SK-N-SH (cell line): ENCODE measurements at regions not wholly inside any gene's neighbourhood (a gene's known extent, or its start where the extent isn't known, plus 50 kb on each side); places are given as distances from the start of the nearest gene placed in this dataset.
"Not testable (repeated sequence)": the region's sequence is repeated elsewhere in the genome, so short reads cannot be mapped to it uniquely, and the experiment has no call there.

Experiments used
- CTCF ChIA-PET: fragments of 300-600, 350-600 bp; formaldehyde crosslinking; extraction: SDS; loops from one replicate; lab custom pipeline; 2021; lab: Yijun Ruan, JAX
- POLR2A ChIA-PET: fragments of 350-600 bp; sonication (Branson Sonifier 250); formaldehyde crosslinking; extraction: SDS; loops from one replicate; lab custom pipeline; 2020; ENCODE audit warnings: antibody characterized with exemption, inconsistent platforms; lab: Yijun Ruan, JAX
- DNase-seq: peaks from one replicate; pipeline ENCODE4 v3.0.0; 2012
- H2AFZ ChIP-seq: fragments of 200-600 bp; sonication (generic); 2 replicates; pipeline ENCODE4 v1.8.1; 2016; ENCODE audit warnings: antibody characterized with exemption, mild to moderate bottlenecking, low read depth
- H3F3A ChIP-seq: fragments of 200-600 bp; sonication (generic); replicated peaks from 2 replicates; pipeline ENCODE3; 2016; ENCODE audit warnings: antibody characterized with exemption, mild to moderate bottlenecking; ENCODE audit not compliant: insufficient read depth
- H3K27ac ChIP-seq, 2 experiments: fragments of 200-500 bp in 1 of 2; fragments of 200-600 bp in 1 of 2; sonication (Bioruptor generic) in 1 of 2; sonication (generic), shearing (Covaris generic) in 1 of 2; 2 replicates each; pipeline versions ENCODE4 v1.5.1 to v1.6.1; 2014 to 2016; ENCODE audit warnings: low read depth in 2 of 2, inconsistent platforms in 1 of 2, low read length in 1 of 2, mild to moderate bottlenecking in 1 of 2, mixed read lengths in 1 of 2
- H3K27me3 ChIP-seq: fragments of 200-600 bp; sonication (generic), shearing (Covaris generic); 2 replicates; pipeline ENCODE4 v1.6.1; 2016; ENCODE audit warnings: mixed run types; ENCODE audit not compliant: insufficient read depth
- H3K36me3 ChIP-seq, 2 experiments: fragments of 200-500 bp in 1 of 2; fragments of 200-600 bp in 1 of 2; sonication (Bioruptor generic) in 1 of 2; sonication (generic) in 1 of 2; replicated peaks in 1 of 2; 2 replicates each; pipeline versions ENCODE3 to v1.5.1; 2014 to 2016; ENCODE audit warnings: low read length in 1 of 2, mild to moderate bottlenecking in 1 of 2; ENCODE audit not compliant: insufficient read depth in 2 of 2, control insufficient read depth in 1 of 2
- H3K4me1 ChIP-seq, 2 experiments: fragments of 200-500 bp in 1 of 2; fragments of 200-600 bp in 1 of 2; sonication (Bioruptor generic) in 1 of 2; sonication (generic), shearing (Covaris generic) in 1 of 2; 2 replicates each; pipeline versions ENCODE4 v1.5.1 to v1.6.1; 2014 to 2016; ENCODE audit warnings: low read depth in 1 of 2, low read length in 1 of 2, mixed run types in 1 of 2; ENCODE audit not compliant: insufficient read depth in 2 of 2, control insufficient read depth in 1 of 2
- H3K4me2 ChIP-seq: fragments of 200-600 bp; sonication (generic), shearing (Covaris generic); 2 replicates; pipeline ENCODE4 v1.6.1; 2017; ENCODE audit warnings: mixed run types
- H3K4me3 ChIP-seq, 2 experiments: fragments of 200-500 bp in 1 of 2; fragments of 200-600 bp in 1 of 2; sonication (Bioruptor generic) in 1 of 2; sonication (generic), shearing (Covaris generic) in 1 of 2; 2 replicates each; pipeline versions ENCODE4 v1.5.1 to v1.8.1; 2014 to 2016; ENCODE audit warnings: low read depth in 2 of 2, inconsistent platforms in 1 of 2, low read length in 1 of 2, mild to moderate bottlenecking in 1 of 2, mixed read lengths in 1 of 2, moderate library complexity in 1 of 2
- H3K79me2 ChIP-seq: fragments of 200-600 bp; sonication (generic); 2 replicates; pipeline ENCODE4 v1.8.1; 2017; ENCODE audit warnings: mild to moderate bottlenecking; ENCODE audit not compliant: insufficient read depth
- H3K9ac ChIP-seq: fragments of 200-600 bp; sonication (generic); 2 replicates; pipeline ENCODE4 v1.6.1; 2017; ENCODE audit warnings: mixed run types
- H3K9me2 ChIP-seq: fragments of 200-600 bp; sonication (generic); 2 replicates; pipeline ENCODE4 v1.6.1; 2017; ENCODE audit warnings: mixed run types
- H3K9me3 ChIP-seq: fragments of 200-600 bp; sonication (generic); 2 replicates; pipeline ENCODE4 v1.6.1; 2017; ENCODE audit warnings: mixed run types, mild to moderate bottlenecking, moderate library complexity
- H4K20me1 ChIP-seq: fragments of 200-600 bp; sonication (generic); 2 replicates; pipeline ENCODE4 v1.6.1; 2017; ENCODE audit warnings: mild to moderate bottlenecking, mixed run types; ENCODE audit not compliant: insufficient read depth
- CHD2 ChIP-seq: fragments of 150-350 bp; IDR thresholded peaks from 2 replicates; pipeline ENCODE4 v1.6.1; 2018; ENCODE audit warnings: low read length; ENCODE audit not compliant: partially characterized antibody
- FOXJ3 ChIP-seq: sonication (generic); formaldehyde crosslinking; IDR thresholded peaks from 2 replicates; pipeline ENCODE4 v1.5.1; 2020; ENCODE audit warnings: mild to moderate bottlenecking, missing genetic modification reagents
- IRF3 ChIP-seq: fragments of 150-350 bp; IDR thresholded peaks from 2 replicates; pipeline ENCODE4 v1.6.1; 2016; ENCODE audit warnings: mild to moderate bottlenecking, low read depth, low read length
- MEF2A ChIP-seq: IDR thresholded peaks from 2 replicates; pipeline ENCODE4 v1.4.0; 2012; ENCODE audit warnings: low read depth, borderline replicate concordance
- RAD21 ChIP-seq: IDR thresholded peaks from 2 replicates; pipeline ENCODE4 v1.6.1; 2012; ENCODE audit warnings: mild to moderate bottlenecking, low read length
- RCOR1 ChIP-seq: fragments of 150-350 bp; IDR thresholded peaks from 2 replicates; pipeline ENCODE4 v1.6.1; 2017; ENCODE audit warnings: antibody characterized with exemption, low read length
- TEAD4 ChIP-seq: IDR thresholded peaks from 2 replicates; pipeline ENCODE4 v1.4.0; 2012; ENCODE audit warnings: mild to moderate bottlenecking, borderline replicate concordance; ENCODE audit not compliant: insufficient read depth
- USF1 ChIP-seq: IDR thresholded peaks from 2 replicates; pipeline ENCODE4 v1.4.0; 2012; ENCODE audit warnings: low read depth, borderline replicate concordance
- ZBTB33 ChIP-seq: IDR thresholded peaks from 2 replicates; pipeline ENCODE4 v1.4.0; 2012; ENCODE audit warnings: low read depth, borderline replicate concordance
- WGBS: methylation state at CpG from one replicate; pipeline ENCODE4 v1.1.6; 2017; ENCODE audit warnings: low lambda C conversion rate; 5-methylcytosine and 5-hydroxymethylcytosine counted together
- TF ChIP-seq, protein P1 (sequence below): IDR thresholded peaks from 2 replicates; pipeline ENCODE4 v1.6.1; 2012; ENCODE audit warnings: mild to moderate bottlenecking, low read depth, low read length, moderate library complexity

DNA sequence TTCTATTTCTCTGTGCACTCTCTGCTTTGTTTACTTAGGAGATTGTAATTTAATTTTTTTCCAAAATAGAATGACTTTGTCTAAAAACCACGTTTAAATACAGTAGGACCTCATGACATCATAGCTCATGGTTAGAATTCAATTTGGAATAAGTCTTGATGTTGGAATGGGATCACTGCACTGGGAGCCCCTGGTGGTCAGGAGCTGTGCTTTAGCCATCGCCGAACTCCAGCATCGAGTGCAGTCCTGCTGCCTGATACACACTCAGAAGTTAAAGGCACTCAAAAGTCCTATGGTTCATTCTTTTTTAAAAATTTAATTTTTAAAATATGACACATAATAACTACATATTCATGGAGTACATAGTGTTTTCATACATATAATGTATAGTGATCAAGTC, 75.1 kb downstream of the TEX35 start:
- Histone ChIP-seq H3F3A (no peaks in the 10 kb centered on the region), H3K36me3 (no peaks in the 10 kb centered on the region), H4K20me1 (no peaks in the 10 kb centered on the region), H3K9me2 (no peaks in the 10 kb centered on the region), H3K79me2 (no peaks in the 10 kb centered on the region), H3K4me1 (no peaks in the 10 kb centered on the region), H3K27me3 (no peaks in the 10 kb centered on the region), H3K9me3 (no peaks in the 10 kb centered on the region), H2AFZ (no peak overlapping the region), H3K9ac (no peak overlapping the region), H3K27ac (no peak overlapping the region), H3K4me2 (no peak overlapping the region)
- 72% methylated on average over 4 of the region's 4 CpGs for WGBS
- no peak for DNase-seq
- CTCF ChIA-PET: interaction anchor here (1.1 to 2.0 kb wide), 3 partner anchors 45 to 187 kb away, joined by 3 to 9 read pairs (median 3); no protein-coding TSS in a partner anchor
- no peak for TF ChIP-seq FOXJ3 (CRISPR knock-in tag)
- no peak for TF ChIP-seq CHD2
- TF ChIP-seq RAD21: no peak
- TF ChIP-seq, protein P1, sequence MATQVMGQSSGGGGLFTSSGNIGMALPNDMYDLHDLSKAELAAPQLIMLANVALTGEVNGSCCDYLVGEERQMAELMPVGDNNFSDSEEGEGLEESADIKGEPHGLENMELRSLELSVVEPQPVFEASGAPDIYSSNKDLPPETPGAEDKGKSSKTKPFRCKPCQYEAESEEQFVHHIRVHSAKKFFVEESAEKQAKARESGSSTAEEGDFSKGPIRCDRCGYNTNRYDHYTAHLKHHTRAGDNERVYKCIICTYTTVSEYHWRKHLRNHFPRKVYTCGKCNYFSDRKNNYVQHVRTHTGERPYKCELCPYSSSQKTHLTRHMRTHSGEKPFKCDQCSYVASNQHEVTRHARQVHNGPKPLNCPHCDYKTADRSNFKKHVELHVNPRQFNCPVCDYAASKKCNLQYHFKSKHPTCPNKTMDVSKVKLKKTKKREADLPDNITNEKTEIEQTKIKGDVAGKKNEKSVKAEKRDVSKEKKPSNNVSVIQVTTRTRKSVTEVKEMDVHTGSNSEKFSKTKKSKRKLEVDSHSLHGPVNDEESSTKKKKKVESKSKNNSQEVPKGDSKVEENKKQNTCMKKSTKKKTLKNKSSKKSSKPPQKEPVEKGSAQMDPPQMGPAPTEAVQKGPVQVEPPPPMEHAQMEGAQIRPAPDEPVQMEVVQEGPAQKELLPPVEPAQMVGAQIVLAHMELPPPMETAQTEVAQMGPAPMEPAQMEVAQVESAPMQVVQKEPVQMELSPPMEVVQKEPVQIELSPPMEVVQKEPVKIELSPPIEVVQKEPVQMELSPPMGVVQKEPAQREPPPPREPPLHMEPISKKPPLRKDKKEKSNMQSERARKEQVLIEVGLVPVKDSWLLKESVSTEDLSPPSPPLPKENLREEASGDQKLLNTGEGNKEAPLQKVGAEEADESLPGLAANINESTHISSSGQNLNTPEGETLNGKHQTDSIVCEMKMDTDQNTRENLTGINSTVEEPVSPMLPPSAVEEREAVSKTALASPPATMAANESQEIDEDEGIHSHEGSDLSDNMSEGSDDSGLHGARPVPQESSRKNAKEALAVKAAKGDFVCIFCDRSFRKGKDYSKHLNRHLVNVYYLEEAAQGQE: no peak
- no peak for TF ChIP-seq IRF3
- no peak for TF ChIP-seq RCOR1
- TF ChIP-seq ZBTB33: no peak
- no peak for TF ChIP-seq TEAD4
- no peak for TF ChIP-seq MEF2A
- no peak for TF ChIP-seq USF1
- TF ChIP-seq, all 33 proteins: peak for 0
- H3K4me3 ChIP-seq: no peak overlapping the region
- POLR2A ChIA-PET: no interaction called here

GRCh38 chr1:178589042-178589441, 76.1 kb downstream of the TEX35 start:
- H3K9me3 ChIP-seq, H3K9me2 ChIP-seq, H3K27ac ChIP-seq, H4K20me1 ChIP-seq, H3K36me3 ChIP-seq, H3K4me1 ChIP-seq, H3K4me3 ChIP-seq, H3K27me3 ChIP-seq, H3K79me2 ChIP-seq, POLR2A ChIA-PET, H3K4me2 ChIP-seq, H3K9ac ChIP-seq, DNase-seq, H3F3A ChIP-seq, H2AFZ ChIP-seq: not testable (repeated sequence)
- 36% methylated on average over 3 of the region's 3 CpGs for WGBS
- CTCF ChIA-PET: interaction anchor here (2.0 kb wide), 1 partner anchor 46 kb away, joined by 9 read pairs; no protein-coding TSS in a partner anchor

DNA sequence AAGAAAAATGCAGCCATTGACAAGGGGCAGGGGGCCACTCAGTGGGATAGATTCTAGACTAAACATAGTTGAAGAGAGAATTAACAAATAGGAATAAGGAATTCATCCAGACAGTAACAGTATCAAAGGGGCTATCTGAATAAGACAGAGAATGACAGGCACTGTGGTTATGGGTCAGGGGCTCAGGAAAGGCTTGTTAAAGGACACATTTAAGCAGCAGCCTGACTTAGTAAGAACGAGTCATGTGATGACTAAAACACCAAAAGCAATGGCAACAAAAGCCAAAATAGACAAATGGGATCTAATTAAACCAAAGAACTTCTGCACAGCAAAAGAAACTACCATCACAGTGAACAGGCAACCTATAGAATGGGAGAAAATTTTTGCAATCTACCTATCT, 78.9 kb downstream of the TEX35 start:
- CTCF ChIA-PET: interaction anchor here (1.8 kb wide), 1 partner anchor 27 kb away, joined by 4 read pairs; no protein-coding TSS in a partner anchor
- H3K27me3 ChIP-seq, H2AFZ ChIP-seq, H3K4me3 ChIP-seq, H3K36me3 ChIP-seq, DNase-seq, H3K4me1 ChIP-seq, POLR2A ChIA-PET, H3K27ac ChIP-seq, H3K9ac ChIP-seq, H3K9me2 ChIP-seq, H3F3A ChIP-seq, H3K79me2 ChIP-seq, H4K20me1 ChIP-seq, H3K9me3 ChIP-seq, H3K4me2 ChIP-seq: not testable (repeated sequence)
- 21% methylated on average over 1 of the region's 1 CpG for WGBS
